ENCODE measurements at regions not wholly inside any gene's neighbourhood (a gene's known extent, or its start where the extent isn't known, plus 50 kb on each side); places are given as distances from the start of the nearest gene placed in this dataset.

DNA sequence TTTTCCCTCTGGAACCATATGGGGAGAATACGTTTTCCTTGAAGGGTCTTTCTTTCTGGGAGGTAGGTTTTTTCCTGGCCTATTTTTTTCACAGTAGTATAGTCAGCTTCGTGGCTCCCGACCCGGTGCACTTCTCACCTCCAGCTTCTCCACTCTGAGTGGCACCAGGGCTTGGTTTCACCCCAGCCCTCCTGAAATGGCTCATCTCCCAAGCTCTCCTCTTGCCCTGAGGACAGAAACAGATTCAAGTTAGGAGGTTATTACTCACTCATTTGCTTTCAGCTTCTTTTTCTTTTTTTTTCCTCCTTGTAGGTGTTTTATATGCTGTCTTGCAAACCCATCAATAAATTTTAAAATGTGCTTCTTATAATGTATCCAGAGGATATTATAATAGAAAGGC lies 199.3 kb downstream of the RFC3 start:
- 30 to 64% methylated on average over 2 to 4 of the region's 4 CpGs for WGBS, 2 donors (ENCODE audit: low coverage in 1 of 2)
- Histone ChIP-seq H3K9me3 (peaks cover 0 to 21% (median 0%) of the 10 kb centered on the region in 3 donors), H3K4me1 (no peaks in the 10 kb centered on the region), H3K27me3 (no peaks in the 10 kb centered on the region), H3K27ac (no peak overlapping the region), H3K36me3 (no peaks in the 10 kb centered on the region), H3K4me3 (no peak overlapping the region)
- no peak for ATAC-seq
- TF ChIP-seq EP300 (IDR thresholded peaks at IDR 0.05): no peak
- no peak for TF ChIP-seq CTCF (IDR thresholded peaks at IDR 0.05)
- no peak for TF ChIP-seq POLR2A (IDR thresholded peaks at IDR 0.05)
- no peak for TF ChIP-seq POLR2AphosphoS5 (IDR thresholded peaks at IDR 0.05)

GRCh38 chr13:34019870-34020269 lies 201.9 kb downstream of the RFC3 start:
- no peak for ATAC-seq
- 62 to 70% methylated on average over 5 to 6 of the region's 6 CpGs for WGBS, 2 donors (ENCODE audit: low coverage in 1 of 2)
- H3K4me1 ChIP-seq: no peaks in the 10 kb centered on the region
- no peak overlapping the region for H3K4me3 ChIP-seq
- no peak overlapping the region for H3K27ac ChIP-seq
- H3K9me3 ChIP-seq: peaks cover 0 to 24% (median 0%) of the 10 kb centered on the region in 3 donors
- no peaks in the 10 kb centered on the region for H3K36me3 ChIP-seq
- TF ChIP-seq CTCF (IDR thresholded peaks at IDR 0.05) (no peak), POLR2AphosphoS5 (IDR thresholded peaks at IDR 0.05) (no peak), POLR2A (IDR thresholded peaks at IDR 0.05) (no peak), EP300 (IDR thresholded peaks at IDR 0.05) (no peak)
- no peaks in the 10 kb centered on the region for H3K27me3 ChIP-seq

DNA sequence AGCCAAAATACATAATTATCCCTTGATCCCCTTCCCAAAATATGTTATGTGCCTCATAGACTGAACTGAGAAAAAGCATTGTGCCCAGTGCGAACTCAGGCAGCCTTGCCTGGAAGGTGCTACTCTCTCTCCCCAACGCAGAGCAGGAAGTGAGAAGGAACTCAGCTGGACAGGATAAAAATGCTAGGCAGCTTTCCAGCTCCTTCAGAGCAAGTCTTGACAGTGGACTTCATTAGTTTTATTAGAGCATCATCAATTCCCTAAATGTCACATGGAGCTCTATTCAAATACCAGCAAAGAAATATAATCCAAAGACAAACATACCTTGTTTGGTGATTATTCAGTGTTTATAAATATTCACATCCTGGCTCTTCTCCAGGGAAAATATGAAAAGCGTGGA lies 202.4 kb downstream of the RFC3 start:
- H3K27me3 ChIP-seq: no peaks in the 10 kb centered on the region
- H3K9me3 ChIP-seq: peaks cover 0 to 24% (median 0%) of the 10 kb centered on the region in 3 donors
- H3K4me1 ChIP-seq: no peaks in the 10 kb centered on the region
- 65 to 78% methylated on average over 1 to 3 of the region's 3 CpGs for WGBS, 2 donors (ENCODE audit: low coverage in 1 of 2)
- ATAC-seq: no peak
- TF ChIP-seq POLR2AphosphoS5 (IDR thresholded peaks at IDR 0.05) (no peak), POLR2A (IDR thresholded peaks at IDR 0.05) (no peak), CTCF (IDR thresholded peaks at IDR 0.05) (no peak), EP300 (IDR thresholded peaks at IDR 0.05) (no peak)
- H3K27ac ChIP-seq: no peak overlapping the region
- no peaks in the 10 kb centered on the region for H3K36me3 ChIP-seq
- H3K4me3 ChIP-seq: no peak overlapping the region

DNA sequence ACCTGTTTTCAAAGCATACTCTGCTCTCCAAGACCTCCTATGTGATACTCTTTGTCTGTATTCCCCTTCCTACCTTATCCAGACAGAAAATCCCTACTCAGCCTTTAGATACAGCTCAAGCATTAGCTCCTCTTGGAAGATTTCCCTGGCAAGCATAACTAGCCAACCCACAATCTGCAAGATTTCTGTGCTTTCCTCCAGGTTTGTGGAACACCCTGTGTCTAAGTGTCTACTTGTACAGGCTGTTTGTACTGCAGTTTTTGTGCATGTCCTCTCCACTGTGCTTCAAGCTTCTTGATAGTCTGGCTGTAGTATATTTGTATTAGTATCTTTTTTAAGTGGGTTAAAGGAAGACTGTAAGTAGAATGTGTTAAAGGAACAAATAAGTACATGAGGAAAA lies 203.7 kb downstream of the RFC3 start:
- H3K36me3 ChIP-seq: no peaks in the 10 kb centered on the region
- no peak overlapping the region for H3K27ac ChIP-seq
- peaks cover 0 to 24% (median 0%) of the 10 kb centered on the region in 3 donors for H3K9me3 ChIP-seq
- no peaks in the 10 kb centered on the region for H3K4me1 ChIP-seq
- no peak for ATAC-seq
- H3K27me3 ChIP-seq: no peaks in the 10 kb centered on the region
- TF ChIP-seq POLR2A (IDR thresholded peaks at IDR 0.05): no peak
- no peak for TF ChIP-seq EP300 (IDR thresholded peaks at IDR 0.05)
- TF ChIP-seq CTCF (IDR thresholded peaks at IDR 0.05): no peak
- no peak for TF ChIP-seq POLR2AphosphoS5 (IDR thresholded peaks at IDR 0.05)
- H3K4me3 ChIP-seq: no peak overlapping the region

- Histone ChIP-seq H3K36me3 (no peaks in the 10 kb centered on the region), H3K27me3 (no peaks in the 10 kb centered on the region), H3K4me3 (no peak overlapping the region), H3K9me3 (peaks cover 0 to 17% (median 0%) of the 10 kb centered on the region in 3 donors), H3K4me1 (no peaks in the 10 kb centered on the region), H3K27ac (no peak overlapping the region)
- TF ChIP-seq EP300 (IDR thresholded peaks at IDR 0.05) (no peak), CTCF (IDR thresholded peaks at IDR 0.05) (no peak), POLR2A (IDR thresholded peaks at IDR 0.05) (no peak), POLR2AphosphoS5 (IDR thresholded peaks at IDR 0.05) (no peak)
- 71 to 75% methylated on average over 1 of the region's 1 CpG for WGBS, 2 donors (ENCODE audit: low coverage in 1 of 2)
- no peak for ATAC-seq
Observed at GRCh38 chr13:34025746-34026145, 207.8 kb downstream of the RFC3 start.

Measured in gastroesophageal sphincter (tissue), 4 donors.